Stimulated activated CD4-positive, alpha-beta T cell treated with anti-CD3 and anti-CD28 coated beads, Interleukin-1b, Interleukin-23, amount 100 ng/mL, for 1 hour (primary cell): ENCODE measurements at regions not wholly inside any gene's neighbourhood (a gene's known extent, or its start where the extent isn't known, plus 50 kb on each side); places are given as distances from the start of the nearest gene placed in this dataset.

Source experiments
- DNase-seq, 2 donors: peaks; one replicate each; pipeline ENCODE4 v3.0.0-alpha.2; 2020; ENCODE audit warnings: low read depth in 2 of 2

GRCh38 chr7:32264702-32265284 is 194.6 kb upstream of the PDE1C start:
- DNase-seq = no peak

GRCh38 chr7:32263611-32264010 is 193.4 kb upstream of the PDE1C start:
- DNase-seq = no peak

- no peak for DNase-seq
Measured at GRCh38 chr7:32262315-32262714, 192.1 kb upstream of the PDE1C start.

- DNase-seq = no peak
Measured at GRCh38 chr7:32259931-32260596, 189.9 kb upstream of the PDE1C start.

GRCh38 chr7:32258265-32258664 is 188.1 kb upstream of the PDE1C start:
- no peak for DNase-seq

- no peak for DNase-seq
Measured at GRCh38 chr7:32257621-32258020, 187.4 kb upstream of the PDE1C start.

- no peak for DNase-seq
Measured at GRCh38 chr7:32256811-32257210, 186.6 kb upstream of the PDE1C start.

GRCh38 chr7:32256376-32256775 is 186.2 kb upstream of the PDE1C start:
- no peak for DNase-seq

GRCh38 chr7:32255036-32255435 is 184.8 kb upstream of the PDE1C start:
- no peak for DNase-seq

- DNase-seq = no peak
Measured at GRCh38 chr7:32253299-32253698, 183.1 kb upstream of the PDE1C start.

- no peak for DNase-seq
Measured at GRCh38 chr7:32251659-32252058, 181.5 kb upstream of the PDE1C start.

- DNase-seq = no peak
Measured at GRCh38 chr7:32250471-32251260, 180.5 kb upstream of the PDE1C start.

- DNase-seq = no peak
Measured at GRCh38 chr7:32250003-32250402, 179.8 kb upstream of the PDE1C start.

- DNase-seq = no peak
Measured at GRCh38 chr7:32248522-32248921, 178.3 kb upstream of the PDE1C start.

- DNase-seq = no peak
Measured at GRCh38 chr7:32244806-32245345, 174.7 kb upstream of the PDE1C start.

GRCh38 chr7:32243687-32244290 is 173.6 kb upstream of the PDE1C start:
- no peak for DNase-seq

- DNase-seq = no peak
Measured at GRCh38 chr7:32242436-32242835, 172.2 kb upstream of the PDE1C start.

- no peak for DNase-seq
Measured at GRCh38 chr7:32241636-32242035, 171.4 kb upstream of the PDE1C start.

- DNase-seq = no peak
Measured at GRCh38 chr7:32239764-32240163, 169.6 kb upstream of the PDE1C start.

- no peak for DNase-seq
Measured at GRCh38 chr7:32228601-32229000, 158.4 kb upstream of the PDE1C start.

GRCh38 chr7:32227746-32228145 is 157.5 kb upstream of the PDE1C start:
- no peak for DNase-seq

GRCh38 chr7:32224276-32224675 is 154.1 kb upstream of the PDE1C start:
- no peak for DNase-seq
